ENCODE measurements at regions not wholly inside any gene's neighbourhood (a gene's known extent, or its start where the extent isn't known, plus 50 kb on each side); places are given as distances from the start of the nearest gene placed in this dataset.

DNA sequence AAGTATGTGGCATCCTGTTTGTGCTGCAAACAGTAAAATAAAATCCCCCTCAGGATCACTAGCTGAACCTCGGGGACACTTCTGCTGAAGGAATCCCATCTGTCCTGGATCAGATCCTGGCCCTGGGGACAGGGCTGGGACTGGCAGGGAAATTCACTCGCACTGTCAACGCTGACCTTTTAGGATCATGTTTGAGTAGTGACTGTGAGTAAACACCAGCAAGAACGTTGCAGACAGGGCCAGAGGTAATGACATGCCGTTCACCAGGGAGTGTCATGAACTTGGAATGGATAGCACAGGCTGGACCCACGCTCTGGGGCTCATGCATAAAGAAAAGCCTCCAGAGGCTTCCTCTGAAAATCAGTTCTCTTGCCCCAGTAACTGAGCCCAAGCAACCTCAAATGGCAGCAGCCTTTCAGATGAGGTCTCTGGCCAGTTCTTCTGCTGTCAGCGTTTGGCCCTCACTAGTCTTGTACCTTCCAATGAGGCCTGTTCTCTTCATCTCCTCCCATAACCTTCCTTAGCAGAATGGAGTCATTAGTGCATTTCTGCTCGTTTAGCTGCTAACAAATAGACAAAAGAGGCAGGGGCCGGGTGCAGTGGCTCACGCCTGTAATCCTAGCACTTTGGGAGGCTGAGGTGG is 51.0 kb upstream of the BARX2 start:
- DNase-seq = no peak

DNA sequence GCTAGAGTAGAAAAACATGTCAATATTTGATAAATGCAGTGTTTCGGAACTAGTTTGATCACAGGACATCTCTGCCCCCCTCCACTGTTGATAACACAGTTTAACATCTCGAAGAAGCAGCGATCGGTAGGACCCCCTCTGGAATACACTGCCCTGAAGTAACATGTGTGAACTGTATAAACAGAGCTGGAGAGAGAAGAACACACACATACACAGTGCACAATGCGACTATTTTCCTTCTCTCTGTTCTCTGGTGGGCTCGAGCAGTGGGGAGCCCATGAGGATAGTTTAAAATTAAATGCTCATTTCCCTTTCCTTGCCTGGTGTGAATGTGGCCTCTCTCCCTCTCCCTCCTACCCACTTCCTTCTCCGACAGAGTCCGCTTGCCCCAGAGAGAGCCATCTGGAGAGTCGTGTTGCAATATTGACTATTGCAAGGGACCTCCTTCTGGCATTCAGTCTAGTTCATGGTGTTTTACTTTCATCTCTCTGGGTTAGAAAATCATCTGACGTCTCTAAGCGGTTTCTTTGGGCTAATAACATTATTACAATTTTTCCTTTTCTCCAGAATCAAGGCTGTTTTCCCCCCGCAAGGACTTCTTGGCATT is 51.6 kb upstream of the BARX2 start:
- no peak for DNase-seq

DNA sequence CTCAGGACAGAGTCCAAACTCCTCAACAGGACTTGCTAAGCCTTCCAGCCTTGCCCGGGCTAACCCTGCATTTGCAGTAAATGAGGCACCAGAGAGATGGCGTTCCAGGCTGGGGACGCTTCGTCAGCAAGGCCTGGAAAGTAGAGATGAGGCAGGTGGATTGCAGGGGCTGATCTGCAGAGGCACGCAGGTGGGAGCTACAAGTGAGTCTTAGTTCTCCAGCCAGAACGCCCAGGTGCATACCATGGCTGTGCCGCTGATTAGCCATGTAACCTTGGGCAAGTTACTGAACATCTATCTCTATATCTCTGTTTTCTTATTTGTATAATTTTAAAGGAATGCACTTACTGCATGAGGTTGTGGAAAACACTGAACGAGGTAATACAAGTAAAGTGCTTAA is 52.7 kb upstream of the BARX2 start:
- no peak for DNase-seq

DNA sequence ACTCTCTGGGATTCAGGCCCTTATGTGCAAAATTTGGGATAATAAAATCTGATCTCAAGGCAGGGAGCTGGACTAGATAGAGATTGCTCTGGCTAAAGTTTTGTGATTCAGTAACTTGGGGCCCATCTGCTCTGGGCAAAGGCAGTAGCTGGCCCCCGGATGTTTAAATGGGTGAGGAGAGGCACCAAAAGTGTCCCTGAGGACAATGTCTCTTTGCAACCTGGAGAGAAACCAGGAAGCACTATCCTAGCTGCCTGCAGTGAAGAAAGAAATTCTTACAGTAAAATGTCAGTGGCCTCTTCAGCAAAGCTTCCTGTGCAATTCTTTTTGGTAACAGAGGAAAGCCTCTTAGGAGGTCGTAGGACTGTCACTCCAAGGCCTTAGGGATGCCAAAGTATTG is 54.6 kb upstream of the BARX2 start:
- no peak for DNase-seq

DNA sequence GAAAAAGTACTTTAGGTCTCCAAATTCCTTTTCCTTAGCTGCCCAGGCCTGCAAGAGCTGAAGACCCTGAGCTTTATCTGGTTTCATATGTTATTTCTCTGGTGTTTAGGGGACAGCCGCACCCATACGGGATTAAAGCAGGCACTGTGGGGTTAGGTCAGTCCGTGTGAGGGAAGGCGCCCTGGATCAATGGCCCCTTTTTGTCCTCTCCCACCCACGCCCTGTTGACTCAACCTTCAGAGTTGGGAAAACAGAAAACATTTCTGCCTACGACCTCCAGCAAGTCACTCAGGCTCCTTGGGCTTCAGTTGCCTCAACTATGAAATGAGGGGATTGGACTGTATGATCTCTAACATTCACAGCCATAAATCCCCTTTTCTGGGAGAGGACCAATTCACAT is 55.2 kb upstream of the BARX2 start:
- DNase-seq = no peak

DNA sequence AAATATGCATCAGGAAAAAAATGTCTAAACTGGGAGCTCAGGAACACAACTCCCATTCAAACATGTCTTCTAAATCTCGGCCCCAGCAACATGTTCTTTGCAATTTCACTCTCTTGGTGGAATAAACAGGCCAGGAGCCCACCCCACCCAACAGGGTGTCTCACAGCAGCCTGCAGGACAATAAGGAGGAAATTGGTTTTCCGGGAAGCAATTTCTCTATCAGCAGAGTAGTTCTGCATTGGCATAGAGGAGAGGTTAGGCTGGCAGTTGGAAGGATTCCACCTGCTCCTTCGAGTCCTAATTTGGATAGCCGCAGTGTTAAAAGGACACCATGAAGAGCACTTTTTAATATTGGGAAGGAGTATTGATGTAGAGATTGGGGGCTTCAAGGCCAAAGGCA is 55.9 kb upstream of the BARX2 start:
- no peak for DNase-seq

DNA sequence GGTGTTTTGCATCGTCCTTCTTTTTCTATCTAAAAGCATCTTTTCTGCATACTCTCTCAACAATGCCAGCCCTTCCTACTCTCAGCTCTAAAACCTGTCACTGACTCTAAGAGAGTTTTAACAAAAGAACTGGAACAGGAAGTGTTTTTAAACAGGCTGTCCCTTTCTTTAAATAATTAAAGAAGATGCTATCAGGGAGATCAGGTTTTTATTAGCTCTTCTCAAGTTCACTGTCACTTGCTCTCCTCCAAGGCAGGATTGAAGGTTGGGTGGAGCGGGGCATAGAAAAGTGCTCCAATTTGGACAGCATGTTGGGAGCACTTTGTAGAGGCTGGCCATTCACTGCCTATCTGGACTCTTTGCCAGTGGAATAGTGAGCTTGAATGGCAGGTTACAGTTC is 56.4 kb upstream of the BARX2 start:
- DNase-seq = no peak

DNA sequence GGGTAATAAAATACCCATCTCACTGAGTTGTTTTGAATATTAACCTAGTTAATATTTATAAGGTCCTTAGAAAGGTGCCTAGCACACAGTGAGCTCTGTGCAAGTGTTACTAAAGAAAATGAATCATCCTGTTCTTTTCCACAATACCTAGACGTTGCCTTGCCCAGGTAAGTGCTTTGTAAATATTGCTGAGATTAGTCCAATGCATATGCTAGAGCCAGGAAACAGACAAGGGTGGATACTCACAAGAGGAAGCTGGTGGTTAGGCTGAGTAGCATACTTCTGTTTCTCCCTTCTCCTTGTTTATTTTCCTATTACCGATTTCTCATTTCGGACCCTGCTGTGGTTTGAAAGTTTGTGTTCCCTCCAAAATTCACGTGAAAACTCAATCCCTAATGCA is 58.1 kb upstream of the BARX2 start:
- DNase-seq = no peak

DNA sequence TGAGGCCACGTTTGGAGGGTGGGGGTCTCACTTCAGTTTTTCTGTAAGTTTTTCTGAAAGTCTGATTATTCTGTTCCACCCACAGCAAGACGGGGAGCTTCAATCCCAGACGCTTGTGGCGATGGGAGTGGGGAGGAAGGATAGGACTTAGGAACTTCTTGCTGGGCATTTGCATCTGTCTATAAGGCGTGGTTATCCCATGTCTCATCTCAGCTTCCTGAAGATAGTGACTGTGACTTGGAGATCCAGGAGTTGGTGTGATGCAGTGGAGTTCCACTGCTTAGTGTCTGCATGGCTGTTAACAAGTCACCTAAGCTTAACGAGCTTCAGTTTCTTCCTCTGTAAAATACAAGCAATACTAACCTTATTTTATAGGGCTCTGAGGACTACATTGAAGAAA is 58.9 kb upstream of the BARX2 start:
- DNase-seq = no peak

DNA sequence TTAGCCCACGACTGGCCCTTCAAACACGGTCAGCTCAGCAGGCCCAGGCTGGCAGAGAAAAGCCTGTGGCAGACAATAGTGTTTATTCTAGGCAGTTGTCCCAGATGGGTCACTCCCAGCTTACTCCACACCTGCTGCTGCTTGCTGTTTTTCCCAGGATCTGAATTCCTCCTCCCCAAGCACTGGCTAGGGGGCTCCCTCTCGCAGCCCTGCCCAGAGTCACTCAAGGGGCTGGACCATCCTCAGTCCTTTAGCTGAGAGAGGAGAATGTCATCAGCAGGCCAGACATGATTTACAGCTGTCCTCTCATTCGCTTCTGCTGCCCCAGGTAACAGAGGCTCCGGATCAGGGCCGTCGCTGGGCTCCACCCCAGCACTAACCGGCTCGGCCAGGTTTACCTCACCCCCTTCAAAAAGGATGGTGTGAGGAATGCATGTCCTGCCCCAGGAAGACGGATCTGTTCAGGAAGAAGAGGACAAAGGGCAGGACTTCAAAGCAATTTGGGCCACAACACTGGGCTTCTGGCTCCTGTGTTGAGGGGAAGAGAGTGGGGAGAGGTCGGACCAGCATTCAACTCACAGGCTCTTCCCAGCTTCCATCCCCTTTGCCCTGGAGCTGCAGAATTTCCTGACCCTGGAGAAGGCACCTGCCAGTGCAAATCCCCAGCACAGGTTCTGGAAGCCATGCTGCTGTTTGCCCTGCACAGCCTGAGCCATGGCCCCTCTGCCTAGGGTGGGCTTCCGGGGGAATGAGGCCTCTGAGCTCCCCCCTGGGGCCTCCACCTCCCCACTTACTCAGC is 59.7 kb upstream of the BARX2 start:
- DNase-seq = no peak

DNA sequence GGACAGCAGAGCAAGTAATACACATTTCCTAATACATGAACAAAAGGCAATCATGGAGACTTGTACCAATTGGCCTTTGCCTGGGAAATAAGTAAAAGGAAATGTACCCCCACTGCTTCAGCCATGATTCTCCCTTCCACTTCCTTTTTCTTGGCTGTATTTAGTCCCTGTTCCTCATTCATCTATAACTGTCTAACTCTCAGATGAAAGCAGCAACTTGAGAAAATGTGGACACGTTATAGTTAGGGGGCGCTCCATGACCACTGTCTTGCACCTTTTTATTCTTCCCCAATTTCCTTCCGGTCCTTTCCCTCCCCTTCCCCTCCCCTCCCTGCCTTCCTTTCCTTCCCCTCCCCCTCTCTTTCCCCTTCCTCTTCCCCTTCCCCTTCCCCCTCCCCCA is 61.3 kb upstream of the BARX2 start:
- DNase-seq = no peak

DNA sequence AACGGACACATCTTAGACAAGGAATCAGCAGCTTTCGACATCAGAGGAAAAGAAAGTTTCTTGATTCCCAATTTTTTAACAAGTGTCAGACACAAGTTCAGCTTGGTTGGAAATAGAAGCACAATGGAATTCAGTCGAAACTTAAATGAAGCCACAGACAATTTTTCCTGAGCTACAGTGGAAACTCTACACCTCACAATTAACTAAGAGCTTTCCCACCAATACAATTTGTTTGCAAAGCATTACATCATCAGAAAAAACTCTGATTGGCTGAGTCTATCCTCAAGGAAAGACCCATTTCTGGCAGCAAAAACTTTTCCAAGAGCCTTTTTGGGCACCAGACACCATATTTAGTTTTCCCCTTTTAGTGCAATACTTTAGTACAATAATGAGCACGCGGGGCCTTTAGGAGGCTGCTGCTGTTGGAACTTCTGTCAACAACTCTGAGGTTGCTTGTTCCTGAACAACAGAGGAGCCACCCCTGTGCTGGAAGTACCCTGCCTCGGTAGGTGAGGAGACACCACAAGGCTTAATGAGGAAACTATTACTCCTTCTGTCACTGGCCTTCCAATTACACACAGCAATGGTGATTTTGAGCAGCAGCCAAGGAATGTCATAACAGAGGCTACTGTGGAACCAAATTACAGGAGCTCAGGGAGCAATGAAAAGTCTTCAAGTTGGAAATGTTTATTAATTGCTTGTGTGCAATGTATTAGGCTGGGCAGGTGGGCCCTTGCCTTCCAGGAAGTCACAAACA is 61.9 kb upstream of the BARX2 start:
- DNase-seq = no peak

DNA sequence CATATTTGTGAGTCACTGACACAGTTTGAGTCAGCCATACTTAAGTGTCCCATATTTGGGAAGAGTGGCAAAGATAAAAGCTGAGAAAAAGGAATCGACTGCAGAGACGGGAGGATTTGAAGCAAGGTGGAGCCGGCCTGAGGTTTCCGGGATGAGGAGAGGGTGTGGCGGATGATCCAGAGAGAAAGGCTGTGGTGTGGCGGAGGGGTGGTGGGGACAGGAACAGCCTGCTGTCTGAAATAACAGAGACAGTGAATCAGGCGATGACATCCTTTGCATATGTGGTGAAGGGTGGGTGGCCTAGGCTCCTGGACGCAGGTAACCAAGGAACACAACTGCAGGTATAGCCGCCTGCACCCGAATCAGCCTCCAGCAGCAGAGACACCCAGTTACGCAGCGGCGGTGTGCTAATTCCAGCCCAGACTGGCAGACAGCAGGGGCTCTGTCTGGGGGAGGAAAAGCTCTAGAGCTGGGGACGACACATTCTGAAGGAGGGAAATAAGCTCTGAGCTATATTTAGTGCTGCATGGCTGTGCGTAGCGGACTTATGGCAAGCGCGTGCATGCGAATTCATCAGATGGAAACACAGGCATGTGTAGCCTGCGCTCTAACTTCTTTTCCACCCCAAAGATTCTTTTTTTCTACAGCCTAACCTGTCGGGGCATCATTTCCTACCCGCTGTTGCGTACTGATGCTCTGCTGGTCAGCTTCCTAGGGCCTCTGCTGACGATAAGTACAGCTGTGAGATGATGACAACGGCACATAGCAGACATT is 62.7 kb upstream of the BARX2 start:
- DNase-seq = no peak

DNA sequence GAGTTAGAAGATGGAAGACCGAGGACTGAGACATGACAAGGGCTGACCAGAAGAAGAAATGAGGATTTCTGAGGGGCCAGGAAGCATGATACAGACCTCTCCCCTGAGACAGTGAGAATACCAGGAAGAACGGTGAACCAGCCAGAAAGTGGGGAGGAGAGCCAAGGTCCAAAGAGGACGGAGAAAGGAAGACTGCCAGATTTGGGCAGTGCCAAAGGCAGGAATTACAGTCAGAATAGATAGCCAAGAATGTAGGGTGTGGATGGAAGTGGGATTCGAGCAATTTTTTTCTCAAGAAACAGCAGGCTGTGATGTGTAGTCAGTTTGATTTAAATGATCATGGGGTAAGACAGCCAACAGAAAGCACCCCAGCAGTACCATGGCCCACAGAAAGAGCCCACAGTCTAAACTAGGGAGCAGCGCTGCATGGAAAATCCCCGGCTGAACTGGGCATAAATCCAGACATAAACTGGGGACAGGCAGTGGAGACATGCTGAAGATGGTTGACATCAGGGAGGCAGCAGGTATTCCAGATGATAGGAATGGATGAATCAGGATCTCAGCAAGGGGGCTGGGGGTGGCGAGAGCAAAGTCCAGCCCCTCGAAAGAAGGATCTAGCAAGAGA is 67.3 kb upstream of the BARX2 start:
- DNase-seq = no peak

DNA sequence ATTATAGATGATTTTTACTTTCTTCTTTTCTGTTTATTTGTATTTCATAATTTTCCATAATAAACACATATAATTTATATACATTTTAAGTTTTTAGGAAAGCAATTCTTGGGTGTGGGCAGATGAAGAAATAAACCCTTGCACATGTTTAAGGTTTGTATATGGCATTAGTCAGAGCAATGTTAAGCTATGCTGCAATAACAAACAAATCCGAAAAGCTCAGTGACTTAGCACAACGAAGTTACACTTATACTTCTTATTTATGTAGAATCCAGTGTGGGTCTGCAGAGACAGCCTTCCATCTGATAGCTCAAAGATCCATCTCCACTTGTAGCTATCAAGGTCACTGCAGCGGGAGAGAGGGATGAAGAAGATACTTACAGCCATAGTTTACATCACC is 68.5 kb upstream of the BARX2 start:
- no peak for DNase-seq

DNA sequence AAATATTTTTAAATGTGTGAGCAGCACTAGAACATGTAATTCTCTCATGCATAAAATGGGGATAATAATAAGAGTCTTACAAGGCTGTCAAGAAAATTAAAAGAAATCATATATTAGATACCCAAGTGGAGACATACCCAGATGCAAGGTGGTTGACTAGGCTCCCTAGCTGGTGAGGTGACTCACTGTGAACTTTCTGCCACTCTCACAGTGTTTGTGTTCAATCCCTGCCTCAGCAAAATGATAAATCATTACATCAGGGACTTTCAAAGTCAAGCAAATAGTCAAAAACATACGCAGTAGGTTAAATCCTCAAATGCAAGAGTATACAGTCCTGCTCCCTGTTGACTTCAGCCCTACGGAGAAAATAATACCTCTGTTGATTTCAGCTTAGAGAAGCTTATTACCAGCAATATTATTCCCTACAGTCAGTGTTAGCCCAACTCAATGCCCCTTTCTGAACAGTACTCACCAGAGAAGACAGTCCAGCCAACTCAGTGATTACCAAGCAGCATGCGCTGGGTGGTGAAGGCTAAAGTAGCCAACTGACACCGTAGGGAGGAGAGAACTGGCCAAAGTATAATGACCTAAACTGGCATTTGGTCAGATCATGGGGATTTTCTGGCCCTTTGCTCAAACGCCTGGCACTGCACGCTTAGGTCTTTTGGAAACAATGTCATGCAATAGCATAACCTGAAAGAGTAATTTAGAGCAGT is 73.1 kb upstream of the BARX2 start:
- DNase-seq = no peak

DNA sequence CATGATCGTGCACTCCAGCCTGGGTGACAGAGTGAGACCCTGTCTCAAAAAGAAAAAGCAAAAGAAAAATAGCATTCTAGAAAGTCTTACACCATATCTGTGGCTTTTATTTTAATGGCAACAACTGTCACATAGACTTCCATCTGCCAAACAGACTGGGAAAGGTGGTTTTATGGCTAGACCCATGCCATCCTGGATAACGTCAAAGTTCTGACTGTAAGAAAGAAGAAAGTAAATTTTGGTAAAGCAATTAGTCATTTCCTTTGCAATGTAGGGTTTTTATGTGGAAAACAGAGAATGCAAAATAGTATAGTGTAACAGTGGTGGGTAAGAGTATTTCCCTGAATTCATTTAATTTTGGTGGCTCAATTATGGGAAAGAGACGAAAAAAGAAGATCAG is 75.5 kb upstream of the BARX2 start:
- no peak for DNase-seq

DNA sequence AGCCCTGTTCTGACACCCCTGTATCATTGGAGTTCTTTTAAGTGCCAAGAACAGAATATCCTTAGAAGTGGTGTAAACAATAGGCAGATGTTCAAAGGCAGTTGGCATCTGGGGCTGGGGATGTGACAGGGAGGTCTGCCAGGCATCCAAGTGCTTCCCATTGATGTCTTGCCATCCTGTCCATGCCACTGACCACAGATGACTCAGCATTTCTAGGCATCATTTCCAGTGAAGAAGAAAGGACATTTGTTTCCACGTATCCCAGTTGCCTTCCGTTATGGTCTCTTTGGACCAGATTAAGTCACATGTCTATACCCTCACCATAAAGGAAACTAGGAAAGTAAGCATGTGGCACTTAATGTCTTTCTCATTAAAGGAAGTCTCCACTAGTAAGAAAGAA is 76.7 kb upstream of the BARX2 start:
- DNase-seq = no peak

DNA sequence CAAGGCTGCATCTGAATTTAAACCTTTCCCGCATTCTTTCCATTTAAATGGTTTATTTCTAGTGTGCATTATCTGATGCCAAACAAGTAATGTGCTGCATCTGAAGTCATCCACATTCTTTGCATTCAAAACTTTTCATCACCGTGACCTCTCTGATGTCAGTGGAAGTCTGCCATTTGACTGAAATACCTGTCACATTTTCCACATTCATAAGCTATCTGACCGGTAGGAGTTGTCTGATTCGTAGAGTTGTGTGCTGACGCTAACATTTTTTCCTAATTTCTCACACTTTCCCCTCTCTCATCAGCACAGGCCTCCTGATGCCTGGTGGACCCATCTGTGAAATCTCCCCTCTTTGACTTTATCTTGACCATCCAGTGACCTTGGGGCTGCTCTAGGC is 79.9 kb upstream of the BARX2 start:
- no peak for DNase-seq

DNA sequence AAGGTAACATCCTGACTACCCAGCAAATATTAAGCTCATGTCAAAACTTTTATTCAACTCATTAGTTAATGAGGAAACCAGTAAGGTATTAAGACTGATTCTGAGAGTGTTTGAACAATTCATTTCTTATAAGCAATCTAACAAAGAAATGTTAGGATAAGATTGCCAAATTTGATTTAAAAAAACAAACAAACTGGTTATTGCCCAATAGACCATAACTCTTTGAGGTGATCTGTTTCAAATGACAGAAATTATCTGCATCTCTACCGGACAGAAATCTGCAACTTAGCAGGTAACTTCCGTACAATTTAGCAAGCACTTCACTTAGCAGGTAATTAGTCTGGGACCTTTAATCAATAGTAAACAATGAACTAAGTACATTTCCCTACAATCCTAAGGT is 82.9 kb upstream of the BARX2 start:
- no peak for DNase-seq

DNA sequence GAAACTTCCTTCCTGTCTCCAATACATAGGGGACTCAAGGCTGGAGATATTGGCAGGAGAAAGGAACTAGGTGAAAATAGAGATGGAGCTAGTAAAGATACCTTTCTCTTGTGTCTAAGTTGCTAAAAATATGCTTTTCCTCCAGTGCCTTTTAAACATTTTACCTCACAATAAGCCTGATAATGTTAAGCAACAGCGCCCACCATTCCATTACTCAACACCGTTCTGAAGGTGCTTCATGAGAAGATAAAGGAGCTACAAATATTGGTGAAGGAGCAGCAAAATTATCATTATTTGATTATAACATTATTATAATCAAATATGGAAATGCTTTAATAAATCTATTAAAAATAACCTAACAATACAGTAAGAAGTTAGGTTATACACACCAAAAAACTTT is 83.6 kb upstream of the BARX2 start:
- DNase-seq = no peak

DNA sequence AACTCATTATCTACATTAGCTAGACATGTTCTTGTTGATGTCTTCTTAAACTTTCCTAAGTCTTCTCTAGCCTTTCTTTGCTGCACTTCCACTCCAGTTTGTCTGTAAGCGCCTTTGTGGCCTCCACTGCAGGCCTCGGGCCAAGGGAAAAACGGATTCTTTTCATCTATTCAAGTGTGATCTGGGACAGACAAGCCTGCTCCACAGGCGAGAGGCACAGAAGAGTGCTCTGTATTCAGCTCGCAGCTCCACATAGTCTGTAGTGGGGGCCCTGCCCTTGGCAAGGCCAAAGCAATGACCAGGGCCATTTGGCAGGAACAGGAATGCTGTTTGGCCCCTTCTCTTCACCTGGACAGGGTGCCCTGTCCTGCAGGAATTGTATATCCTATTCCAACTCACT is 84.1 kb upstream of the BARX2 start:
- no peak for DNase-seq
